LNCaP clone FGC (cell line): ENCODE measurements at regions not wholly inside any gene's neighbourhood (a gene's known extent, or its start where the extent isn't known, plus 50 kb on each side); places are given as distances from the start of the nearest gene placed in this dataset.

Experiments used
- DNase-seq: peaks from one replicate; pipeline ENCODE4 v3.0.0-alpha.2; 2011; ENCODE audit warnings: low read depth
- H3K4me3 ChIP-seq: 2 replicates; pipeline ENCODE4 v1.5.1; 2011; ENCODE audit warnings: mild to moderate bottlenecking, low read depth, low read length, control low read depth
- CTCF ChIP-seq: IDR thresholded peaks from 2 replicates; pipeline ENCODE4 v1.5.1; 2012; ENCODE audit warnings: mild to moderate bottlenecking; ENCODE audit not compliant: control insufficient read depth, insufficient read depth; ENCODE audit errors: extremely low read depth

GRCh38 chr10:52923520-52923919 lies 150.9 kb upstream of the MBL2 start:
- no peak for TF ChIP-seq CTCF

GRCh38 chr10:52918714-52919305 lies 146.2 kb upstream of the MBL2 start:
- H3K4me3 ChIP-seq: no peak overlapping the region
- DNase-seq: no peak
- no peak for TF ChIP-seq CTCF

More at GRCh38 chr10:52923520-52923919, 150.9 kb upstream of the MBL2 start:
- no peak overlapping the region for H3K4me3 ChIP-seq
- no peak for DNase-seq

GRCh38 chr10:52915391-52915790 lies 142.8 kb upstream of the MBL2 start:
- DNase-seq: no peak
- no peak overlapping the region for H3K4me3 ChIP-seq
- no peak for TF ChIP-seq CTCF

- no peak for TF ChIP-seq CTCF
- H3K4me3 ChIP-seq: no peak overlapping the region
- DNase-seq: no peak
These were observed 138.6 kb upstream of the MBL2 start for GRCh38 chr10:52911163-52911562.

GRCh38 chr10:52908478-52908877 lies 135.9 kb upstream of the MBL2 start:
- no peak for DNase-seq
- H3K4me3 ChIP-seq: no peak overlapping the region
- TF ChIP-seq CTCF: no peak

- no peak for DNase-seq
- H3K4me3 ChIP-seq: no peak overlapping the region
- no peak for TF ChIP-seq CTCF
These were observed 133.5 kb upstream of the MBL2 start for GRCh38 chr10:52906046-52906445.

GRCh38 chr10:52903397-52903938 lies 130.9 kb upstream of the MBL2 start:
- TF ChIP-seq CTCF: no peak
- DNase-seq: no peak
- H3K4me3 ChIP-seq: no peak overlapping the region
